ENCODE measurements at regions not wholly inside any gene's neighbourhood (a gene's known extent, or its start where the extent isn't known, plus 50 kb on each side); places are given as distances from the start of the nearest gene placed in this dataset.

- TF ChIP-seq FOSL1 (IDR thresholded peaks at IDR 0.05; ENCODE audit: low read depth) (no peak), POLR2A (IDR thresholded peaks at IDR 0.05; ENCODE audit: borderline replicate concordance, extremely low read depth, insufficient read depth, insufficient read length) (no peak), CTCF (IDR thresholded peaks at IDR 0.05 in 2 of 3, conservative IDR thresholded peaks at IDR 0.05 in 1 of 3; ENCODE audit: borderline replicate concordance in 1 of 3, insufficient read depth in 1 of 3, low read depth in 2 of 3, low read length in 2 of 3) (no peak)
These were observed 136.5 kb upstream of the SOX11 start (continued) for GRCh38 chr2:5555636-5556035.

DNA sequence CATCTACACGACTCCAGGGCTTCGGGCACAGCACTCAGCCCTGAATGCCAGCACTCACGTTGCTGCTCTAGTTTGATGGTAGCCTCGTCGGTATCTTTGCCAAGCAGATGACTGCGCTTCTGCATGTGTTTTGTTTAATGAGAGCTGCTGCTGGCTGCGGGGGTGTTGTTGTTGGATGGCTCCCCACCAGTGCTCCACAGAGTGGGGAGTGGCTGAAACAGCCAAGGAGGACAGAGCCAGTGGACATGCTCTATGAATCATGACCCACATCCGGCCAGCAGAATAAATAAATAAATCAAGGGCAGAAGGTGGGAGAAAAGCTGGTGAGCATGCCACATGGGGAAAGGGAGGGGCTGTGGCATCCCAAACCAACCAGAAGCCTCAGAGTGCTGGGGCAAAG is 131.2 kb upstream of the SOX11 start:
- POLR2A ChIA-PET = no interaction called here
- DNase-seq (ENCODE audit: low read depth, low spot score) = no peak

More for the DNA sequence above, 131.2 kb upstream of the SOX11 start:
- no peak overlapping the region for H2AFZ ChIP-seq (ENCODE audit: low read depth, low read length, poor library complexity, severe bottlenecking)
- no peaks in the 10 kb centered on the region for H3K4me1 ChIP-seq (ENCODE audit: control insufficient read depth in 1 of 2, insufficient read depth in 2 of 2, low read length in 2 of 2)
- no TSS peak for BruUV-seq (replicated peaks)
- no peaks in the 10 kb centered on the region for H3K36me3 ChIP-seq (ENCODE audit: control insufficient read depth in 1 of 2, insufficient read depth in 2 of 2, low read length in 2 of 2)
- no peak overlapping the region for H3K4me3 ChIP-seq (replicated peaks in 1 of 2; ENCODE audit: low read depth in 1 of 2, low read length in 2 of 2)
- no peak overlapping the region for H3K9ac ChIP-seq (ENCODE audit: low read length)
- no peak for ATAC-seq
- H3K79me2 ChIP-seq (ENCODE audit: insufficient read depth, low read length) = no peaks in the 10 kb centered on the region
- intact Hi-C loops (cut with micrococcal nuclease) = no loop called here
- ChIA-PET RAD21 (ENCODE audit: low non-redundant PET in 1 of 2, low total read pairs in 2 of 2, uncharacterized antibody in 2 of 2, unreplicated experiment in 2 of 2) (no interaction called here), CTCF (no interaction called here)
- no peaks in the 10 kb centered on the region for H4K20me1 ChIP-seq (ENCODE audit: insufficient read depth)
- no peaks in the 10 kb centered on the region for H3K27me3 ChIP-seq (ENCODE audit: insufficient read depth, low read length)
- no peak for TF ChIP-seq CTCF (IDR thresholded peaks at IDR 0.05 in 2 of 3, conservative IDR thresholded peaks at IDR 0.05 in 1 of 3; ENCODE audit: borderline replicate concordance in 1 of 3, insufficient read depth in 1 of 3, low read depth in 2 of 3, low read length in 2 of 3)
- no peaks in the 10 kb centered on the region for H3K9me2 ChIP-seq (ENCODE audit: insufficient read depth)
- no peak overlapping the region for H3K27ac ChIP-seq (ENCODE audit: low read depth, low read length)
- no peak overlapping the region for H3K4me2 ChIP-seq (ENCODE audit: low read length)
- peaks cover 12 to 22% of the 10 kb centered on the region in 2 experiments; a peak in 2 of 4 replicates for H3K9me3 ChIP-seq (ENCODE audit: control insufficient read depth in 1 of 2, insufficient read depth in 1 of 2, low read depth in 1 of 2, low read length in 2 of 2)
